Peyer's patch (tissue), 4 donors: ENCODE measurements at regions not wholly inside any gene's neighbourhood (a gene's known extent, or its start where the extent isn't known, plus 50 kb on each side); places are given as distances from the start of the nearest gene placed in this dataset.

ENCODE experiments used
- POLR2A ChIP-seq, 2 donors: fragments of 450-650 bp; IDR thresholded peaks; one replicate each; pipeline ENCODE4 v1.5.1; 2017; ENCODE audit warnings: antibody characterized with exemption in 2 of 2, mild to moderate bottlenecking in 2 of 2, moderate library complexity in 2 of 2
- TF ChIP-seq, protein P1 (sequence below), 6 experiments: fragments of 450-650 bp in 4 of 6; fragments of 200-600 bp in 2 of 6; sonication (generic) in 1 of 6; IDR thresholded peaks; one replicate each; pipeline ENCODE4 v1.5.1; 2017 to 2019; ENCODE audit warnings: antibody characterized with exemption in 6 of 6, mild to moderate bottlenecking in 3 of 6, moderate library complexity in 1 of 6

DNA sequence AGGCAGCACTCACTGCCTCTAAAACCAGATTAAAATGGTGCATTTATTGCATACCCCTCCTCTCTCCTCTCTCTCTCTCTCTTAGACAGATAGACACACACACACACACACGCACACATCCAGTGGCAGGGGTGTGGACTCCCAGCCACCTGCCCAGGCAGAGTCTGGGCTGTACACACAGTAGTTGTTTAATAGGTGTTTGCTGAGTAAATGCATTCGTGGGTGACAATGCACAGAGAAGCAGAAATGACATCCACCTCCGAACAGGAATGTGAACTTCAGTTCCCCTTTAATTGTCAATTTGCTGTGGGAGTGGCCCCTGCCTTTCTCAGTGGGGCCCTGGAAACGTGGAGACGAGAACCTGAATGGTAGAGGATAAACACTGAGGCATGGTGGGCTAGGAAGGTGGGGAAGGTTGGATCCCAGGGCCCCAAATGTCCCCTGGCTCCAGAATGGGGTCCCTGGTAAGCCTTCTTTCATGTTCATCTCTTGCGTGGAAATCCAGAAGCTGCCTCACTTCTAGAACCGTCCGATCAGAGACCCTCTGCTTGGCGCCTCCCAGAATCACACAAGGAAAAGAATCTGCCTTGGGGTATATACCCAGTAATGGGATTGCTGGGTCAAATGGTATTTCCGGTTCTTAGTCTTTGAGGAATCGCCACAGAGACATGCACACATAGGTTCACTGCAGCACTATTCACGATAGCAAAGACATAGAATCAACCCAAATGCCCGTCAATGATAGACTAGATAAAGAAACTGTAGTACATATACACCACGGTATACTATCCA is 58.5 kb upstream of the ECHDC3 start:
- TF ChIP-seq, protein P1, sequence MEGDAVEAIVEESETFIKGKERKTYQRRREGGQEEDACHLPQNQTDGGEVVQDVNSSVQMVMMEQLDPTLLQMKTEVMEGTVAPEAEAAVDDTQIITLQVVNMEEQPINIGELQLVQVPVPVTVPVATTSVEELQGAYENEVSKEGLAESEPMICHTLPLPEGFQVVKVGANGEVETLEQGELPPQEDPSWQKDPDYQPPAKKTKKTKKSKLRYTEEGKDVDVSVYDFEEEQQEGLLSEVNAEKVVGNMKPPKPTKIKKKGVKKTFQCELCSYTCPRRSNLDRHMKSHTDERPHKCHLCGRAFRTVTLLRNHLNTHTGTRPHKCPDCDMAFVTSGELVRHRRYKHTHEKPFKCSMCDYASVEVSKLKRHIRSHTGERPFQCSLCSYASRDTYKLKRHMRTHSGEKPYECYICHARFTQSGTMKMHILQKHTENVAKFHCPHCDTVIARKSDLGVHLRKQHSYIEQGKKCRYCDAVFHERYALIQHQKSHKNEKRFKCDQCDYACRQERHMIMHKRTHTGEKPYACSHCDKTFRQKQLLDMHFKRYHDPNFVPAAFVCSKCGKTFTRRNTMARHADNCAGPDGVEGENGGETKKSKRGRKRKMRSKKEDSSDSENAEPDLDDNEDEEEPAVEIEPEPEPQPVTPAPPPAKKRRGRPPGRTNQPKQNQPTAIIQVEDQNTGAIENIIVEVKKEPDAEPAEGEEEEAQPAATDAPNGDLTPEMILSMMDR (IDR thresholded peaks at IDR 0.05): no peak
- no peak for TF ChIP-seq POLR2A (IDR thresholded peaks at IDR 0.05)
